ENCODE measurements at regions not wholly inside any gene's neighbourhood (a gene's known extent, or its start where the extent isn't known, plus 50 kb on each side); places are given as distances from the start of the nearest gene placed in this dataset.

- no peak for FAIRE-seq
Observed at GRCh38 chr22:49449811-49450446, 377.7 kb downstream of the BRD1 start.

GRCh38 chr22:49449377-49449776, 378.3 kb downstream of the BRD1 start:
- FAIRE-seq = no peak

DNA sequence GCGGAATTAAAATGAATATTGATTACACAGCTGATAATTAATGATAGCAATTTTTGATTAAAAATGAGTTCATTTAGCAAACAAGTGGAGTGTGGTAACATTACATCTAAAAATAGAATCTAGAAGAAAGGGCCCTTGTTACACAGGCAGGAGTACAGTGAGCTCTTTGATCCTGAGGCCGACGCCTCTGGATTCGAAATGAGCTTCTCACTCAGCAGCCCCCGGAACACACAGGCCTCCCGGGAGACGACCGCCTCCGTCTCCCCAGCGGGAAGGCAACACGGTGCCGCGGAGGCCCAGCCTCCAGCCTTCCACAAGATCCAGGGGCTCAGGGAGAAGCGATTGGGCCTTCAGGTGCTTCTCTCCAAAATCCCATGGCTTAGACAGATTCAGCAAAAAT, 379.1 kb downstream of the BRD1 start:
- no peak for FAIRE-seq

- FAIRE-seq = no peak
Observed at GRCh38 chr22:49447837-49448236, 379.8 kb downstream of the BRD1 start.

DNA sequence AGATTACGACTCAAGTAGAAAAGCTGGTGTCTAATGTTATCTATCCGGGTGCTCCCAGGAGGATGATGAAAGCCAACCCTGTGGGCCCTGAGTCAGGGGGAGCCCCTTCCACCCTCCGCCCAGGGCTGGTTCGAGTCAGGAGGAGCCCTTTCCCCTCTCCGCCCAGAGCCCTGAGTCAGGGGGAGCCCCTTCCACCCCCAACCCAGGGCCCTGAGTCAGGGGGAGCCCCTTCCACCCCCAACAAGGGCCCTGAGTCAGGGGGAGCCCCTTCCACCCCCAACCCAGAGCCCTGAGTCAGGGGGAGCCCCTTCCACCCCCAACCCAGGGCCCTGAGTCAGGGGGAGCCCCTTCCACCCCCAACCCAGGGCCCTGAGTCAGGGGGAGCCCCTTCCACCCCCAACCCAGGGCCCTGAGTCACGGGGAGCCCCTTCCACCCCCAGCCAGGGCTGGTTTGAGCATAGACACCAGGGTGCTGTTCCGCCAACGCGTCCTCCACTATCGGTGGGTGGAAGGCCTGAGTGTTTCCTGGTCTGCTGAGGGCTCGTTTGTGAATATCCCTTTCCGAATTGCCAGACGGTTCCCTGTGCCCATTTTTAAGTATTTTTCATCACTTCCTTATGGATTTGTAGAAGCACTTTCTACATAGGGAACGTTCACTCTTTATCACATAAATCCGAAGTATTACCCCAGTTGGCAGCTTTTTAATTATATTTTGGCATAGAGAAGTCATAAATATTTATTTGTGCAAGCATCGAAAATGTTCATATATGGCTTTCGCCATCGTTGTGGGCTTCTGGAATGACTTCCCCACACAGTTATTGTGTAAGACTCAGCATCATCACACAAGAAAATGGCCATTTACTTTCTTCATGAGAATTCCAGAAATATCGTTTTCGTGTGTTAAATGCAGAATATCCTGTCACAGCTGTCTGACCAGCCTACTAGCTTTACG, 380.6 kb downstream of the BRD1 start:
- no peak for FAIRE-seq

DNA sequence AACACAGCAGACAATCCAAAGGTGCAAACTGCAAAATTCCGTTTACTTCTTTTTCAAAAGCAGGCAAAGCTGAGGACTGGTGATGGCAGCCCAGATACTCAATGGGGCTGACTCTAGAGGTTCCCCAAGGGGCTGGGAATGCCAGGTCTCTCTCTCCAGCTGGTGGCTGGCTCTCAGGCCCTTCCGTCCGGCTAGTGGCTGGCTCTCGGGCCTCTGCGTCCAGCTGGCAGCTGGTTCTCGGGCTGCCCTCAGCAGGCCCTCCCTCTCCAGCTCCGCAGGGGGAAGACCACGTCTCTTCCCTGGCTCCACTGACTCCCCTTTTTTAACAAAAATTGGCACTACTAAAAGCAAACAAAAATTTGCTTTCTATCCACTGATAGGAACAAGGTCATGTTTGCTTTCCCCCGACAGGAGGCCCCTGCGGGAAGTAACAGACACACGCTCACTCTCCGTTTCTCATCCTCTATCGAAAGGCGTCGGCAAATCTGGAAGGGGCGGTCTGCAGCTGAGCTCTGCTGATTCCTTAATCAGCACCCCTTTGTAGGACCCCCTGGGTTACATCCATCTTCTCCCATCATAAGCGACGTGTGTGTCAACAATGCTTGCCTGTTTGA, 381.4 kb downstream of the BRD1 start:
- no peak for FAIRE-seq

- FAIRE-seq = no peak
Observed at GRCh38 chr22:49444781-49445180, 382.9 kb downstream of the BRD1 start.

- FAIRE-seq = no peak
Observed at GRCh38 chr22:49440931-49441330, 386.7 kb downstream of the BRD1 start.

GRCh38 chr22:49439373-49439772, 388.3 kb downstream of the BRD1 start:
- FAIRE-seq = no peak

- FAIRE-seq = no peak
Observed at GRCh38 chr22:49437956-49438355, 389.7 kb downstream of the BRD1 start.

DNA sequence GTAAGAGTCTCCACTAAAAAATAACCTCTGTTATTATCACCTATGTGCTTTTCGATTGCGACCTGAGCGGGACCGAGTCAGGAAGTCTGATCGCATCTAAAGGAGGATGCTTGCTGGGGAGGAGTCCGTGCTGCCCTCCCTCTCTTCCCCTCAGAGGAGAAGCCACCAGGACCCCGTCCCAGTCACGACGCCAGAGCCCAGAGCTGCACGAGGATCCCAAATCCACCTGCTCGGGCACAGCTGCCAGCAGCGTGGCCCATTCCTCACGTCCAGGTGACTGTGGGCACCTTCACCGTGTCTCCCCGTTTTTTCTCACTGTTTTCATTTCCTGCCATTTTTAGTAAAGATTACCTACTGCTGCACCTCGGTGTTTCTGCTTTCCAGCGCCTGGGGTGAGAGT, 390.3 kb downstream of the BRD1 start:
- FAIRE-seq = no peak

GRCh38 chr22:49436056-49436455, 391.6 kb downstream of the BRD1 start:
- FAIRE-seq = no peak

DNA sequence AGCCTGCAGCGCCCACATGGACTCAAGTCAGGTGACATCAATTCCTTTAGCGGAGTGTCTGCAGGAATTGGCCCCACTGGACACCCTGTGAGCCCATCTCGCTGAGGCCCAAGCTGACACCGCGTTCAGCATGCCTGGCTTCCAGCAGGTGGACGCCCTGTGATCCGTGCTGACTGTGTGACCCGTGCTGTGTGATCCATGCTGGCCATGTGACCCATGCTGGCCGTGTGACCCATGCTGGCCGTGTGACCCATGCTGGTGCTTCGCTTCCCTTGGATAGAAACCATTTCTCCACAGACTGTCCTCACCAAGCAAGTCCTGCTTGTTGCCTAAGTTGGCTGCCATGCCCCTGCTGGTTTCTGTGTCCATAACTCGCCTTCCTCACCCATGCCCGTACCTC, 392.1 kb downstream of the BRD1 start:
- FAIRE-seq = no peak

GRCh38 chr22:49433717-49434611, 393.7 kb downstream of the BRD1 start:
- FAIRE-seq = no peak

- no peak for FAIRE-seq
Observed at GRCh38 chr22:49432897-49433443, 394.7 kb downstream of the BRD1 start.

DNA sequence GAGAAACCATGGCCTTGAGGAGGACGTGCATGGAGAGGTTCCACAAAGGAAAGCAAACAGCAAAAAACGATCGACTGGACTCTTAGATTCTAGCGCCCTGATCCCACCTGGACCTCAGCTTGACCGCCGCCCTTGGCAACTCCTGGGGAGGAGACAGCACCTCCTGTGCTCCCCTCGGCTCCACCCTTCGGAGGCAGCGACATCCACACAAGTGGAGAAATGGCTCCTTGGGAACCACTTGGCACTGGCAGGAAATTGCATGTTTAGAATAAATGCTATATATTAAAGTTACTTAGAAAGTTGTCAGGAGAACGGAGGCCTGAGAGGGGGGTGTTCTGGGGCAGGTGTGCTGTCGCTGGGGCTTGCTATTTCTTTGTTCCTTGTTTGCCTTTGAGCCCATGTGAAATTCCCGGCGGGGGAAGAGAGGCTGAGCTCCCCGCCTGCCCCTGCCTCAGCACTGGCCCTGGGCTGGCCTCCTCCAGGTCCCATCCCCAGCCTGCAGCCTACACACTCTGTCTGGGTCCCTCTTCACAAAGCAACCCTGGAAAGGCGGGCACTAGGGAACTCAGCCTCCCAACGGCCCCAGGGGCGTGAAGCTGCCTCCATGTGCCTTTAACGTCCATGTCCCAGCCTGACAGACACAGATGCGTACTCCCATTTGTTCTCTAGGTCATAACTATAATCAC, 395.3 kb downstream of the BRD1 start:
- FAIRE-seq = no peak

- no peak for FAIRE-seq
Observed at GRCh38 chr22:49431551-49431950, 396.1 kb downstream of the BRD1 start.

DNA sequence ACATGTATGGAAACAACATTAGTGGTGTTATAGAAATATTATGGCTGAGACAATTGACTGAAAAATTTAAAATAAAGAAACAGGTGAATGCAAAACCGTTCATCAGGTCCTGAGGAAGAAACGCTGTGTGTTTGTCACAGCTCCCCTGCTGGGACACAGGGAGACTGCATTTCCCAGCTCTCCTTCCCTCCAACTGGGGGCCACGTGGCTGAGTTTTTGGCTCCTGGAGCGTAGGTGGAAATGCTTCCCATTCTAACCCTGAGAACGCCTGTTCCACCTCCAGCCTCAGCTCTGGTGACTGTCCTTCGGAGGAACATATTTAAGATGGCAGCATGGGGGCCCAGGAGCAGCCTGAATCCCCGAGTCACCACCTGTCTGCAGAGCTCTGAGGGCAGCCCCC, 398.6 kb downstream of the BRD1 start:
- no peak for FAIRE-seq

DNA sequence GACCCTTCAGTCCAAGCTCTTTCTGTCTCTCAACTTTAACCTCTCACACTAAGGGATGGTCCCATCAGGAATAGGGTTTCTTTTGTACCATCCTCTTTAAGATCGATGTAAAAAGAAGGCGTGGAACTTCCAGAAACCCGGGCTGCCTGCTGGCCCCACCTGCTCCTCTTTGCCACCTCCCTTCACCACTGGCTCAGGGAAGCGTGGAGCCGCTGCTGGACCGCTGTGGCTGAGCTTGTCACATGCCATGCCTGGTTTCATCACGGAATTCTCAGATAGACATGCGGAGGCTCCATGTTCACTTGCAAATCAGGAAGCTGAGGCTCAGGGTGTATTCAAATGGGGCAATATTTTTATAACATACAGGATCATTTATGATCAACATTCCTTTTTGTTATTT, 399.7 kb downstream of the BRD1 start:
- no peak for FAIRE-seq

DNA sequence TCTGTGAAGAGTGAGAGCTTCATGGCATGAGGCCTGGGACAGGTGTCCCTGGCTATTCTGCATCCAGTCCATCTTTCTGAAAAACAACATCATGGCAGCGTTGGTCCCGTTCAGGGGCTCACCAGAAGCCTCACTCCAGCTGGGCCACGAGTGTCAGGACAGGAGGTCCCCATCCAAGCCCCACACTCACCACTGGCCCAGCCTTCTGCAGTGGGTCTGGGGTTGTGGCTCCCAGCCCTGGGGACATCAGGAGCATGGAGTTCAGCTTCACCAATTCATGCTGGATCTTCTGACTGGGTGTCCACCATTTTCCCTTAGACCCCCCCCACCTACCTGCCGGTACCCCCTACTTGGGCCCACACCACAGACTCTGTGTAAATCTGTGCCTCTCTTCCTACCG, 400.3 kb downstream of the BRD1 start:
- no peak for FAIRE-seq

GRCh38 chr22:49426618-49427266, 400.9 kb downstream of the BRD1 start:
- FAIRE-seq = no peak
